SIG-M5 treated with dmso at 0.1 percent for 504 hours (cell line): ENCODE measurements at regions not wholly inside any gene's neighbourhood (a gene's known extent, or its start where the extent isn't known, plus 50 kb on each side); places are given as distances from the start of the nearest gene placed in this dataset.
"Not testable (repeated sequence)": the region's sequence is repeated elsewhere in the genome, so short reads cannot be mapped to it uniquely, and the experiment has no call there.

Experiments used
- DNase-seq: peaks from one replicate; lab custom pipeline; 2025; ENCODE audit not compliant: unreplicated experiment; lab: John Stamatoyannopoulos, UW

DNA sequence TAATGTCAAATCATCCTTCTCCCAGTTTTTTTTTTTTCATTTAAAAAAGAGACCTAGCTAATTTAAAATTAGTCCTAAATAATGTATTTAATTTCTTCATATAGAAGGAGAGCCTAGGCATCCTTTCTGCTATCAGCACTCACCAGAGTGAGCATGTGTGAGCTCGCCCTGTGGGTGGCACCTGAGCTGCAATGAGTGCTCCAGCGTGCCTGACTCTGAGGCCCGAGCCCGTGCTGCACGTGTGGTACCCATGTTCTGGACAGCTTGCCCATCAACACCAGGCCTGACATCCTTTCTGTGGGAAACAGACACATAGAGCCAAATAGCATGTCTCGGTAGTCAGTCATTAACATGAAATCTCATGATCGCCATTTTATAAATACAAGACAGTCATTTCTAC, 381.4 kb downstream of the DTWD2 start:
- no peak for DNase-seq

DNA sequence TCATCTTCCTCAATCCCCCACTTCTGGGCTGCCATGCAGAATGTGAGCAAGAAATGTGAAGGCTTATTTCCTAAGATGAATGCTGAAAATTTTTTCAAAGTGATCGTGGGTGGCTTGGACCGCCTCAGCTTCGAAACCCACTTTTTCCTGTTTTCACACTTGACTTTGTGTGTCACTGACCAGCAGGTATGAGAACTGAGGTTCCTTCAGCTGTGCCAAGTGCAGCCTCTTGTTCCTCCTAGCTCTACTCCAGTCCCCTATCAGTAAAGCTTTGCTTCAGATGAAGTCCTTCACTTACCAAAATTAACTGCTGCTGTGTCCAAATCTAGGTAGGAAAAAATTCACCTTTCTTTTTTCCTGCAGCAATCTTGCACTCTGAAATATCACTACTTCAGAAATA, 382.6 kb downstream of the DTWD2 start:
- DNase-seq: no peak

DNA sequence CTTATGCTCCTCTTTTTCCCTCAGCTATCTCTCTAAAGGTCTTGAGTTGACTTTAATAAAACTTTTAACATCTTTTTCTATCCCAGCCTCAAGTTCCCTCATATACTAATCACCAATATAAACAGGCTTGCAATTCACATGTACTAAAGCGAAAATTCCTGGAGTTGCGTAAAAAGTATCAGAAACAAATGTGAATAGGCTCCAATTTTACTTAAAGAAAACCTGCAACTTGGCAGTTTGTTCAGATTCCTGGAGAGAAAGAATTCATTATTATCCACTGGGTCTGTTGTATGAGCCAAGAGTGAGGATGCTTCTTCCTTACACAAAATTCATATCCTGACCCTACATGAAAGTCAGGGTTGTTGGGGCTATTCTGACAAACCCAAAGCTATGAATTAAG, 384.2 kb downstream of the DTWD2 start:
- DNase-seq: no peak

DNA sequence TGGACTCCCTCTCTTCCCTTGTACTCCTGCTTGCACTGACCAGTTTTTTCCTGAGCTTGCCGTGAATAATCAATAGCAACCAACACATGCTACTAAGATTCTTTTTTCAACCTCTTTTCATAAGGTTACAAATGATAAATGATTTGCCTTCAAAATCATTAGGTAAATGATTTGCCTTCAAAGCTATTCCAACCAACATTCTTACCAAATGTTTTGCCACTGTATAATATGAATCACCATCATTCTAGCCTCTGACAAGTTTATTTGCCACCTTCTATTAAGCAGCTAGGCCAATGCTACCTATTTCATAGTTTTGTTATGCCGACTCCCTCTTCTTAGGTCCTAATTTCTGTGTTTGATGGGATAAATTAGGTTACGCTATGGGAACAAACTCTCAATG, 385.1 kb downstream of the DTWD2 start:
- no peak for DNase-seq

DNA sequence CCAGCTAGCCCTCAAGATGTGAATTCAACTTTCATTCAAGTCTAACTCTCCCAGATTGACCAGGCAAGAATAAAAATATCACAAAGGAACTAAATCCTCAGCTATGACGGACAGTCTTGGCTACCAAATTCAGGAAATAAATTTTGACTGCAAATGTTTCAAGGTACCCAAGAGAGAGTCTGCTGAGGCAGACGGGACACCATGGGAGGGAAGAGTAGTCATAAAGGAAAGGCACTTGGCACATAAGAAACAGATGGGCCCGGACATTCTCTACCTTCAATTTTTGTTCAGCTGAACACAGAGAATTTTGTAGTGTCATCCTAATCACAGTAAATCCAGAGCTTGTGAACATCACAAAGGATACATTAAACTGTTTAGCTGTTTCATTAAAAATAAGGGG, 390.0 kb downstream of the DTWD2 start:
- no peak for DNase-seq

DNA sequence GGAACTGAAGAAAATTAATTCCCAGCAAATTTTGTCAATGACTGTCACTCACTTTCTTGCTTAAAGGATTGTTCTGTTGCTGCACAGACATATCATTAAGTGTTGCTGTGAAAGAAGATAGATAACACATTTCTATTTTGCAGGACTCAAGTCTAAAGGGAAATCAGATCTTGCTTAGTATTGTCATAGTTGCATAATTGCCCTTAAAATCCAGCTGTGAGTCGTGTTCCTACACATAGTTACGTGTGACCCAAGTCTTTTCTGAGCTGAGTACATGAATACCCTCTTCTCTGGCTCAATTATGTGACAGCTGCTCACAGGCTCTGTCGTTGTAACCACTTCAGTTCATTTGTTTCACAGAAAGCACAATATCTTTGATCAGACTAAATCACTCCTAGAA, 390.8 kb downstream of the DTWD2 start:
- DNase-seq: no peak

DNA sequence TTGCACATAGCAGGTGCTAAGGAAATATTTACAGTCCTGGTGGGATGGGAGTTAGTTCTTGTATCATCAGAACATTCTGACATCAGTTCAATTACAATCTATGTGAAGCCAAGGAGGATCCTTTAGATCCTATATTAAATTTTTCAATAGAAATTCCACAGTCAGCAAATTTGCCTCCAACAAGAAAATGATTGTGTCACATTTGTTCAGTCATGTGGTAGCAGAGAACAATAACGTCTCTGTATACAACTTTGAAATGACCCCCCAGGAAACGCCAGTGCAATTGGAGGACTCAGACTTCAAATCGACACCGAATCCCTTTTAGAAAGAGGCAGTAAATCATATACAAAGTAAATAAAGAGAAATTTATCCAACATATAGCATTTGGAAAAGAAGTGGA, 392.1 kb downstream of the DTWD2 start:
- no peak for DNase-seq

DNA sequence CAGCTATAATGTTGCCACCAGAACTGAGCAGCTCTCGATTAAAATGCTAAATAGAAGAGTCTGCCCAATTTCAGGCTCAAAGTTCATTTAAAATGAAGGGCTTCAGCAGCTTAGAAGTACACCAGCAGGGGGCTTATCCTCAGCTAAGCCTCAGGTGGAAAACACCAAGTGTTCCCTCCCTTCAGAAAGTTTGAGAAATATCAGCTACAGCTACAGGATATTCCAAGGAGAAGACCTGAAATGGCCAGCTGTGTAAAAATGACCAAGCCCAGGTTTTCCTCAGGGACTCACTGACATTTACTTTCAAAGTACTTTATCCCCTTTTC, 395.4 kb downstream of the DTWD2 start:
- no peak for DNase-seq

DNA sequence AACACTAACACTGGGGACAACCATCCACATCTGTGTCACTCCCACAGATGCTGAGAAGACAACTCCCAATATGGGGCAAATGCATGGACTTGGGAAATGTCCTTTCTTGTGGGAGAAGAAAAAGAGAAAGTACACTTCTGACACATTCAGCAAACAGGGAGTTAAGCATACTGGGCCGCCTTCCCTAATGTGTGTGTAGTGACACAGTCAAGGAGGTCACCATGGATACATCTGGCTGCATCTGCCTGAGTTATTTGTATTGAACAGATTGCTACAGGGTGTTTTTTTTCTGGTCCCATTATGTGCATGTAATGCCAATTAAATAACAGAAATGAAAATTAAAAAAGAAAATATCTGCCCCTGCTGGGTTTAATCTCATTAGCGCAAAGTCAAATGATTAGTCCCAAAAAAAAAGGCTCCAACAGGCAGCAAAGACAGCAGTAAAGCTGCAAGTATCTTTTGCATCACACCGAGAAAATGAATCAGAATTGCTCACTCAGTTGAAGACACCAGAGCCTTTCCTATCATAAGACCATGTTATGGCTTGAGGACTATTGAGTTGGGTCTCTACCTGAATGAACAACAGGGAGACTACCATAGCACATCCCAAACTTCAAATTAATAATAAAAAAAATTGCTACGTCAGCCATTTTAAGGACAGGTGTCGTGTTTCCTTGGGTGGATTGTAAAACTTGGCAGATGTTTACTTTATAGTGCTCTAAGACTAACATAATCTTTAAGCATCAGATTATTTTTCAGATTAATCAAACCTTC, 395.9 kb downstream of the DTWD2 start:
- no peak for DNase-seq

DNA sequence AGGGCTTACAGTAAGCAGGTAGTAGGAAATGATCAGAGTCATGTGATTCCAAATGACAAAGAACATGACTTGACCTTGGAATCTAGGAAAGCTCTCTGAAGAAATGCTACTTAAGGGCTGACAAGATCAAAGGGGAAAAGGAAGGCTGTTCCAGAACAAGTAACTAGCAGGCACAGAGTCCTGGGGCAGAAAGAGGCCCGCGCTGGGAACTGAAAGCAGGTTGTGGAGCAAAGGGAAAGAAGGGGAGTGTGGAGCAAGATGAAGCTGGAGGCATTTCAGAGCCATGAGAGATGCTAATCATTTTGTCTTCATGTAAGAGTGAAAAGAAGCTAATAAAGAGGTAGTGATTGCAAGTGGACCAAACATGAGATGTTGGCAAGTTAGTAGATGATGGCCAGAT, 397.5 kb downstream of the DTWD2 start:
- DNase-seq: no peak

DNA sequence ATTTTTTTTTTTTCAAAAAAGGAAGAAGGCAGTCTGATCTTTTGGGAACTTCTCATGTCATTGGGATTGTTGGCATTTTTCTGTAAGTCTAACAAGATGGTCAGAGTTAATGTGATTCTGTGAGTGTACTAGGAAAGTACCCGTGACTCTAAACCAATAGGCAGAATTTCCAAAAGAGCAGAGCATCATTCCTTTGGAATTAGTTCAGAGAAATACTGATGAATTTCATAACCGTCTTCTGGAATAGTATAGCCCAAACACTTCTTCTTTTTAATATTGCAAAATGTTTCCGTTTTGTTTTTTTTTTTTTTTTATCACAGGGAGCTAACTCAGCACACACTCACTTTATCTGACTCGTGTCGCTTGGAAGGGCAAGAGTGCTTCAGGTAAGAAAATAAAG, 407.4 kb downstream of the DTWD2 start:
- no peak for DNase-seq

DNA sequence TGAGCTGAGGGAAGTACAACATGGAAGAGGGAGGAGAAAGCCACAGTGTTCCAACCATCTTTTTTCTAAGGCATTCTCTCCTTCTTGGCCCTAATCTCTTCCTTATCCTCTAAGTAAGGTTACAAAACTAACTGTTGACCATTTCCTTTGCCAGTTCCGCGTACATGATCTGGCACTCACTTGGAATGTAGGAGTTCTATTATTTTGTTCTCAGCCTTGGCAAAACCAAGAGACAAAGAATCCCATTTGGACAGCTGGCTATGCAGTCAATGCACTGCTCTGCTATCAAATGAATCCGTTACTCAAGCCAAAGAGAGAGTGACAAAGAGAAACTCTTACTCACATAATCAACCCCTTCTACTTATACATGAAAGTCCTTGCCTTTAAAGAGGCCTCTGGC, 410.3 kb downstream of the DTWD2 start:
- no peak for DNase-seq

DNA sequence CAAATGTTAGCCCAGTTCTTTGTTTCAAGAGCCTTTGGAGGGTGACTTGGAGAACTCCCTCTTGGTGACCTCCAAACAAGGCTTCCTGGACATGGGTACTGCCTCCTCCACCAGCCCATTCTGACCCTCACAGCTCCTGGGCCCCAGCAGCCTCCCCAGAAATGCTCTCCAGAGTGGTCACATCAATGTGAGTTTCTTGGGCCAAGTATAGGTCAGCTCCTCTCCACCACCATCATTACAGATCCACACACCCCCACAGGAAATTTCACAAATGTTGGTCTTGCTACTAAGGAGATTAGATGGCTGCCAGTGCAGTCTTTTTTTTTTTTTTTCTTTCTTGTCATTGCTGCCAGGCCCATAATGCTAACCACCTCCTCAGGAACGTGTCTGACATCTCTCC, 410.7 kb downstream of the DTWD2 start:
- no peak for DNase-seq

DNA sequence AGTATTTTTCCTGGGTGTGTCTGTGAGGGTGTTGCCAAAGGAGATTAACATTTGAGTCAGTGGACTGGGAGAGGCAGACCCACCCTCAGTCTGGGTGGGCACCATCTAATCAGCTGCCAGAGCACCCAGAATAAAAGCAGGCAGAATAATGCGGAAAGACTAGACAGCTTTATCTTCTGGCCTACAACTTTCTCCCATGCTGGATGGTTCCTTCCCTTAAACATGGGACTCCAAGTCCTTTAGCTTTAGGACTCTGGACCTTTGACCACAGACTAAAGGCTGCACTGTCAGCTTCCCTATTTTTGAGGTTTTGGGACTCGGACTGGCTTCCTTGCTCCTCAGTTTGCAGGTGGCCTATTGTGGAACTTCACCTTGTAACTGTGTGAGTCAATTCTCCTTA, 418.1 kb downstream of the DTWD2 start:
- not testable (repeated sequence) for DNase-seq

DNA sequence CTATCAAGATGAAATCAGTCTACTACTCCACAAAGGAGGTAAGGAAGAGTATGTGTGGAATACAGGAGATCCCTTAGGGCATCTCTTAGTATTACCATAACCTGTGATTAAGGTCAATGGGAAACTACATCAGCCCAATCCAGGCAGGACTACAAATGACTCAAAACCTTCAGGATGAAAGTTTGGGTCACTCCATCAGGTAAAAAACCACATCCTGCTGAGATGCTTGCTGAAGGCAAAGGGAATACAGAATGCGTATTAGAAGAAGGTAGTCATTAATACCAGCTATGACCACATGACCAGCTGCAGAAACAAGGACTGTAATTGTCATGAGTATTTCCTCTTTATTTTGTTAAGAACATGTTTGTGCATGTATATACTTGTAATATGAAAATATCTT, 418.8 kb downstream of the DTWD2 start:
- not testable (repeated sequence) for DNase-seq

DNA sequence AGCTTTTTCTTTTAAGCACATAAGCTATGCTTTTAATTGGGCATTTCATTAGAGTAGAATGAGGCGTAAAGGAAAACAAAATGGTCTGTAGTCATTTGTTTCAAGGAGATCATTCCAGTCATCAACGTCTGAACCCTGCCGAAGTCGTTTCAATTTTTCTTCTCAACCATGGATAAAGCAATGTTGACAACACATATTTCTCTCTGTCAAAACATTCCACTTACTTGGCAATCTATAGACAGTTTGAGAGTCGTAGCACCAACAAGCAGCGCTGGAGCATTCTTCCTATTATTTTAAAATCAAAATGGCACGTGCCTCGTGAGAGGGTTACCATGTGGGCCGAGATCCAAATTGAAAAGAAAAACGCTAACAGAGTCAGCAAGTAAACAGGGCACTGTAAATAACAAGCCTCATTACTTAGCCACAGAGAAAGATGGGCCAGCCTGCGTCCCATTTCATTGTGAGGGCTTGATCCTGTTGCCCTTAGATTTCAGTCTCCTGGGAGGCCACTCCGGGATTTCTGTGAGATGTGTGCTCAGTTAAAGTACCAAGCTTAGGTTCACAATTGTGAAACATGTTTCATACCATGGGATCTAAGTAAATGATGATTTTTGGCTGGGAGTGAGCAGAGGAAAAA, 422.9 kb downstream of the DTWD2 start:
- no peak for DNase-seq

DNA sequence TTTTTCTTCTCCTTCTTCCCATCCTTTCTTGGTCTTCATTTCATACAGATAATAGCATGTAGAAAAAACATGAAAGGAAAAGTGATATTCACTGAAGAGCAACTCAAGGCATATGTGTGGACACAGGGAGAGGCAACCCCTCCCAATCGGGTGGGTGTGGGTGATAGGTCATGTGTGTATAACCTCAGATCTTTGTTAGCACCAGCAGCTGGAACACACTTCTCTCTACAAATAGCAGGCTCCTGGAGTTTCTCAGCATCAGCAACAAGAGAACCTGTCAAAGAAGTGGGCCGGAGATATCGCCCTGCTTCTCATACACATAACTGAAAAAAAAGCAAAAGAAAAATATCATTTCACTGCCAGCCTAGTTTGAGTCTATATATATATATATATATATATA, 426.4 kb downstream of the DTWD2 start:
- DNase-seq: no peak

DNA sequence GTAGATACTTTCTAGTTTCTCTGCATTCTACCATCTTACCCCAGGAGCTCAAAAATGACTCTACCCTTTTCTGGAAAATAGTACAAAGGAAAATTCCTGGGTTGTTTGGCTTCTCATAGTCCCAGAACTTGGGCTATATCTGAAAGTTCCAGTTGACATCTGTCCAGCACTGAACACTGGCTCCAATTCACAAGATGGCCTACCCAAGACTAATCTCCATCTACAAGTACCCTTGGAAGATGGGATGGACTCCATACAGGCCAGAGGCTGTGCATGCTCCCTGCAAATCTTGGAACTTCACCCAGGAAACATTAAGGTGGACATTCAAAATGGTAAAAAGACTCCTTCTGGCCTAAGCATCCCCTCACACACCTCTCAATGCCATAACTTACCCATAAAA, 427.1 kb downstream of the DTWD2 start:
- DNase-seq: no peak

DNA sequence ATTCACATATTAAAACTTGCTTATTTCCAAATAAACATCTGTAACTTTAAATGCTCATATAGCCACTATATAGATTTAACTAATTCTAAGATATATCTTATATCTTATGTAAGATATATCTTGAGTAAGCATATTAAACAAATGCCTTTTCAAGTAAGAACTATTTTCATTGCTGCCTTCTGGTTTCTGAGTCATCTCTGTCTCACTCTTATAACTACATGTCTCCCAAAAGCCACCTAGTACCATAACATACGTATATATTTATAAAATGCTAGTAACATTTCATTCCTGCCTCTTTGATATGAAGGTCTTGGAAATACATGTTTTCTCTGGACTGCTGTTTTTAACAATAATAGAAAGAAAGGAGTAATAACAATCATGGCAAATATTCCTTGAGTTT, 429.5 kb downstream of the DTWD2 start:
- DNase-seq: no peak

DNA sequence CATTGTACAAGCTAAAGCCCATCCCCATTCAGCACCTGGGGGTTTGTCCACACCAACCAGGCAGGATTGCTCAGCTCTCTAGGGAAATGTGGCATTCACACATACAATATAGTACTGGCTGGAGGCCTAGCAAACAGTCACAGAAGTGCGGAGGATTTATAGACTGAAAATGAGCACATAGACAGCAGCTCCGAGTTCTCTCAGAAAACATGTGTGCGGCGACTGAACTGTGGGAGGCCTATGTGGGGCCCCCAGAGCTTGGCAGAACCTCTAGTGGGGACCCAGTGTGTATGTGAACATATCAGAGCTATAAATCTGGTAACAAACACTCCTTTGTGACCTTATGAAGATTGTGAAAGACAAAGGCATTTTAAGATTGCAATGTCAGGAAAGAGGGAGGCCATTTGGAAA, 431.1 kb downstream of the DTWD2 start:
- no peak for DNase-seq

DNA sequence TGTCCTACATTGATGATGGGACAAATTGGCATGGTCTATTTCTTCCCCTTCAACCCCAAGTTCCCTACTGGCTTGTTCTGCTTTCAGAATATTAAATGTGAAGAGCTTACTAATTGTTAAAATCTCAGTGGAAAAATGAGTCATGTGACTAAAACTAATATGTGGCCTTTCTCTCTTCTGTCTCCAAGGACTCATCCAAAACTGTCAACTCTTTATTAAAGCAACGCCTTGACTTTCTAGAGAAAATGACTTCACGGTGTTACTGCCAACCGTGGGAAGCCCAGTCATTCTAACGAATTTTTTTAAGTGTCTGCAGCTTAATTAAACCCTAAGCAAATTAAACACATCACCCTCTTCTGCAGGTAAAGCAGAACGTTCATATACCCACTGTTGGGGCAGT, 431.6 kb downstream of the DTWD2 start:
- no peak for DNase-seq

DNA sequence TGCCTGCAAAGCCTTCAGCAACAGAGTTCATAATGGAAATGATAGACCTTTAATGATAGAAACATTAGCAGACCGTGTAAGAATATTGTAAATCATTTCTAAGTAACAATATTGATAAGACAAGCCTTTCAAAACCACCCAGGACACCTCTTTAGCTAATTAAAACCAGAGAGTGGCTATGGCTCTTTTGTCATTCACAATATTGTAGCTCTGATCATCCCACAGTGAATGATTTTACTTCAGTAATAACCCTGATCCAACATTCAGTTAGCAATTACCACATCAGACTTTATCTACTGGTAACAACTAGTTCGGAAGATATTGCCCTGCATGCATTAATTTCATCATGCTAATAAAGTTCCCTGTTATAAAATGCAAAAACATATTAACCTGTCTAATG, 432.6 kb downstream of the DTWD2 start:
- DNase-seq: no peak

DNA sequence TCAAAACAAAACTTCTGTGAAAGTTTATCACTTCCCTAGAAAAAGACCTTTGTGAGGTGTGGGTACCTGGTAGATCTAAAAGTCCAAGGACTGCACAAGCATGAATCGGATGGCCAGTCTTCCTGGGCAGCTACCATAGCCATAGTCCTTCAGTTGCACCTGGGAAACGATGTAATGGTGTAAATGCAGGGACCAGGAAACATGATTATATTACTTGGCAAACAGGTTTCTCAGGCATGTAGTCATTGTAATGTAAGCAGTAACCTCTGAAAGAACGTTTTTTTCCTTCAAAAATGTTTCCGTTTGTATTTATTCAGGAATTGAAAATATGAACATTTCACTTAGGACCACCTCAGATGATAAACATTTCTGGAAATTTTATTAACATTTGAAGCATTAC, 433.4 kb downstream of the DTWD2 start:
- peak; percentile 5 for DNase-seq
